ENCODE measurements at regions not wholly inside any gene's neighbourhood (a gene's known extent, or its start where the extent isn't known, plus 50 kb on each side); places are given as distances from the start of the nearest gene placed in this dataset.

DNA sequence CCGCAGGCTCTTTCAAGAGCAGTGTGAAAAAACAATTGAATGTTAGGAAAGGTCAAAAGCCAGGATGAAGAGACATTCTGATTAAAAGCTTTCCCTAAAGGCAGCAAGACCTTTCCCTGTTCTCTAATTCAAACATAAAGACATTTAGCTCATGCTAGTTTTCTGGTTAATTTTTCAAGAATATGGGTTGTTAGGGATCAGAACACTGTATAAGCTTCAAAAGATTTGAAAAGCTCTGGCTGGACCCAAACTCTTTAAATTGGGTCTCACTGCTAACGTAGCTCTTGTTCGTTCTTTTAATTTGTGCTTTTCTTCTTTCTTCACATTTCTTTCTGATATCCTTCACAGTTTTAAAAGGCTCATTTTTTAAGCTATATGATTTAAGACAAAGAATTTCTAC, 877.0 kb downstream of the EFNB2 start:
- DNase-seq = no peak

DNA sequence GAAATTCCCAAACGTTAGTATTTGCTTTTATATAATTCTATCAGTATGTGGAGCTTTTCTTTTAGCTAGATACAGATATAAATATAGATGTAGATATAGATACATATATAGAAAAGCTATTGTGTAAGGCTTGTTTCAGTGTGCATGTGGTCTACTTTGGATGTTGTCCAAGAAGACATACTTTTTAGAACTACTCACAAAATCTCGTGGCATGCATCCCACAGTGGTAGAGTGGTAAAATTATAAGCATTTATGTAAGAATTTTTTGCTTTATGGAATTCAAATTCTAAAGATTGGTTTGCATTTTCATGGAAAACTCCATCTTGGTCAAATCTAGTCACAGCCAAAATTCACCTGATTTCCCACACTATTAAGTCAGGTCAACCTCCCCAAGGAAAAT, 880.4 kb downstream of the EFNB2 start:
- peak; percentile 70 for DNase-seq

DNA sequence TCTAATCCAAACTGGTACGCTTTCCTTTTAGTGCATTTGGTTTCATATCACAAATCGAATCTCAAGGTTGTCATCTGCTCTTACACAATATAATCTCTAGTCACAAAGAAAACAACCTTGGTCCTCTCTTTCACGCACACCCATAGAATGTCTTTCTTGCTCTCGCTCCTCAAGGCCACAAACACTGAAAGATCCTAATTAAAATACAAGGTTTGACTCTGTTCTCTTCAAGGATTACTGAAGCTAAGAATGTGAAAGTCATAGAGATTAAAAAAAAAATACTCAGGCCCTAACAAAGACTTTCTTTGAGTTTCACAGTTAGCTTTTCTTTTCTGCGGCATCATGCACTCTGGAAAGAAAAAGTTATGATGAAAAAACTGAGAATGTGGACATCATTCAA, 891.5 kb downstream of the EFNB2 start:
- DNase-seq = no peak

DNA sequence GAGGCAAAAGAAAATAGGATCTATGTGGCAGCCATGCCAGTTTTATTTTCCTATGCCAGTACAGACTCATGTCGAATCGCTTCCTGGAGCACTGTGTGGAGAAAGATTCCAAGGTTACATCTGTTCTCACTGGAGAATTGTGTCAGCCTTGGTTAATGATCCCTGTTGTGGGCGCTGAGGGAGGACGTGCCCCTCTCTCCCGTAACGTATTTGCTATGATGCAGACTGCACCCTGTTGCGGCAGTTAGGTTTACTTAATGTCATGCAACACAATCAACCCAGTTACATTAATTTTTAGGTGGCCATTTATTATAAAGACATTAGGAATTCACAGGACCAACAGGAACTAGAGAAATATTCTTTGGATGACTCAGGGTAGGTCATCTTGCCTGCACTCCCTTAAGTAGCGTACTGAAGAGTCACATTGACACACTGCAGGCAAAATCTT, 892.9 kb downstream of the EFNB2 start:
- peak; percentile 30 for DNase-seq

DNA sequence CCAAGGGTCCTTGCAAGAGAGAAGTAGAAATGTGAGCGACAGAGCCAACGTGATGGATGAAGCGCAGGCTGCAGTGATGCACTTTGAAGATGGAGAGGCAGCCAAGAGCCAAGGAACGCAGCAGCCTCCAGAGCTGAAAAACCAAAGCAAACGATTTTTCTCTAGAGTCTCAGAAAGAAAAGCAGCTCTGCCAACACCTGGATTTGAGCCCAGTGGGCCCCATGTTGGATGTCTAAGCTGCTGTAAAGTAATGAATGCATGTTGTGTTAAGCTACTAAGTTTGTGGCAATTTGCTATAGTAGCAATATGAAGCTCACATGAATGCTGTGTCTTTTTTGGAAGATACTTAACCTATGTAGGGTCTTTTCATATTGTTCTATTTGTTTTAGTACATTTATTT, 894.3 kb downstream of the EFNB2 start:
- DNase-seq = no peak

DNA sequence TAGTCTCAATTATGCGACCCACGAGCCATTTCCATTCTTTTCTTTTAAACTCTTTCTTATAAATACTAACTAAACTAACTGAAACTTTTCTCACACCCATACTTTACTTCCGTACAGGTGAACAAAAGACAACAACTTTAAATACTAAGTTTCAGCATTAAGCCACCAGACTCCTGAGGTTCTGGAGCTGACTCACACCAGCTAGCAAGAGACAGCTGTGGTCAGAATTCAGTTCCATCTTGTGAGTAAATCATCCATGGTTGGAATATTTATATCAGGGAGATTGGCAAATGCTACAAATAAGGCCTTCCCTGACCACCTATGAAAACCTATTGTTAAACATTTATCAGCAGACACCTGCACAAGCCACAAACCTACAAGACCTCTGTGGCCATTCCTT, 897.0 kb downstream of the EFNB2 start:
- DNase-seq = no peak

DNA sequence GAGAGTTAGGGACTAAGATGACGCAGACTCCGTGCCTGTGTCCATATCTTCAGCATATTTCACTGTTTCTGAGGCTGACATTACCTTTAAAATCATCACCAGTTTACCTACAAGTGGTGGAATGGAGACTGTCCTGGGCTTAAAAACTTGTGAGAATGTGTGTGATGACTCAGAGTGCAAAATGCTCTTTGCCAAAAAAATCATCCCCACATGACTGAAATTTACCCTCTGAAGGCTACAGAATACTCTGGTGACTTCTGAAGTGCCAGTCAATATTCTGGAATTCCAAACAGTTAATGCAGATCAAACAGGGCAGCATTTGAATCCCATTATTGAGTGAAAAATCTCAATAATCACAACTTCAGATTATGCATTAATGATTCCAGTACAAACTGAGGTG, 901.4 kb downstream of the EFNB2 start:
- peak; percentile 20 for DNase-seq

DNA sequence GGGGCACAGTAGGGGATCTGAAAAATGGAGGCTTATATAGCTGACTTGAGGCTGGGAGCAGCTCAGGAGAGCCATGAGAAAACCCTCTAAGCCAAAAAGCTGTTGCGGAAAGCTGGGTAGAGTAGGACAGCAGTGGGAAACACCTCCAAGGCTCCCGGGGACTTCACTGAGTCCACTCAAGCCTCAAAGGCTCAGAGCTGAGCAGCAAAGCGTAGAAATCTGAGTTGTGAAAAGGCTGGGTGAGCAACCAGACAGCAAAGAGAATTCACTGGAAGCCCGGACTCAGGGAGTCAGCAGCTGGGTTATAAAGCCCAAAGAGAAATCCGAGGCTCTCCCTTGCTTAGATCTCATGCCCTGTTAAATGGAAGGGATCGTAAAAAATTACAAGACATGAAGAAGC, 905.0 kb downstream of the EFNB2 start:
- no peak for DNase-seq

DNA sequence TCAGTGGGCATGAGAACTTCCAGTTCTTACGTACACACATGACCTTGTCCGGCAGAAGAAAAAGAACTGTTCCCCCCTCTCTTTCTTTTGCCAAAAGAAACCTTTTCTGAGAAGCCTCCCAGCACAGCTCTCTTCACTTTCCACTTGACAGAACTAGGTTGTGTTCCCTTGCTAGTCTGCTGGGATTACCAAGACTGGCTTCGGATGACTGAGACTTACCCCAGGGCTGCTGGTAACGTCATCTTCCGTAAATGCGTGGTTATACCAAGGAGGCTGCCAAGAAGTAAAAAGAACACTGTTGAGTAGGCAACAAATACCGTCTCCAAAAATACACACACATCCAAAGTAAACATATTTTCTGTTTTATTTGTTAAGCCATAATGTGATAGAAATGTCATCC, 908.2 kb downstream of the EFNB2 start:
- DNase-seq = no peak

DNA sequence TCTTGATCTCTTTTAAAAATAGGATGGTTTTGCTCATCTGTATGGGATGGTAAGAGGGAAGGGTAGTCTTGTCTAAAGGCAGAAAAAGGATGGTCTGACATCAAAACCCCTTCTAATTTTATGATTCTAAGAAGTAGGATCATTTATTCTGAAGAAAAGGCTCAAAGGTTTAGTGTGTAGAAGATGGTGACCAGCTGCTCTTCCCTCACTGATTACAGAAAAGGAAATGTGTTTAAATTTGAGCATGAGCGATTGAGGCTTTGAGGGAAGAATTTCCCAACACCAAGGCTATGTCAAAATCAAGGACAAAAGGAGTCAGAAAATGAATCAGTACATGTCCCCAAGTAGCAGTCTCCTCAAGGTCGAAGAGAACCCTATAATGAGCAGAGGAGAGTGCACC, 909.8 kb downstream of the EFNB2 start:
- no peak for DNase-seq

DNA sequence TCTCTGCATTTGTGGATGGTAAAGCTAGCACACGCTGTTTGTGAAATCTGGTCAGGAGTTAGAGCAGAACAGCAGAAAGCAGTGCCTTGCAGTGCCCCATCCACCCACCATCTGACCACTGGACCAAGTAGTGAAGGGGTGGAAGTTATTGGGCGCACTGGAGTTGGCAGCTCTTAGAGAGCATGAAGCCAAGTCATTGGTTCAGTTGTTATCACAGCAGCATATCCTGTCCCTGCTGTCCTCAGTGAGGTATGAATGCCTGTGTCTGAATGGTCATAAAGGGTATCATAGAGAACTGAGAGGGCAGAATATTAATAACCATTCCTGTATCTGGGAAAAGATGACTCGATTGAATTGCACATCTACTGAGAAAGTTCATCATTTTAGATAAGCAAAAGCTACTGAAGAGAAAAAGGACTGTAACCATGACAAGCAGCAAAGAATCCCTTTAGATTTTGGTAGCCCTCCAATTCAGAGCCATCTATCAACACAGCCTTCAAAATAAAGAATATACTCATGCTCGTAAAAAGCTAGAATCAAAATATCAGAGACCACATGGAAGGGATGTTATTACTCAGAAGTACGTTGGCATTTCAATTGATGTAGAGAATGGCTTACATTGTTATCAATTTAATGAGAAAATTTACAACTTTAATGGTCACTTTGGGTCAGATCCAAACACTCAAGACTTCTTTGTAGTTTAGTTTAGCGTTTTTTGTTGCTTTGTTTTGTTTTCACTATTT, 919.0 kb downstream of the EFNB2 start:
- DNase-seq = peak; percentile 23

DNA sequence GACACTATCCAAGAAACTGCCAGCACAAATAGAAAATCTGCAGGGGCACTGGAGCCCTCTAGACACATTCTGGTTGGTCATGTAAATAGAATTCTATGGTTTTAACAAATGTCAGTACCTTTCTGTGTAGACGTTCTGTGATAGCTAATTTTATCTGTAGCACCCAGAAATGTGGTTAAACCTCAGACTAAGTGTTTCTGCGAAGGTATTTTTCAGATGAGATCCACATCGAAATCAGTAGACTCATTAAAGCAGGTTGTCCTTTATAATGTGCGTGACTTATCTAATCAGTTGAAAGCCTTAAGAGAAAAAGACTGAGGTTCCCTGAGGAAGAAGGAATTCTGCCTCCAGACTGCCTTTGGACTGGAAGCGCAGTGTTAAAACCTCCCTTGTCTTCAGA, 922.9 kb downstream of the EFNB2 start:
- DNase-seq = no peak

DNA sequence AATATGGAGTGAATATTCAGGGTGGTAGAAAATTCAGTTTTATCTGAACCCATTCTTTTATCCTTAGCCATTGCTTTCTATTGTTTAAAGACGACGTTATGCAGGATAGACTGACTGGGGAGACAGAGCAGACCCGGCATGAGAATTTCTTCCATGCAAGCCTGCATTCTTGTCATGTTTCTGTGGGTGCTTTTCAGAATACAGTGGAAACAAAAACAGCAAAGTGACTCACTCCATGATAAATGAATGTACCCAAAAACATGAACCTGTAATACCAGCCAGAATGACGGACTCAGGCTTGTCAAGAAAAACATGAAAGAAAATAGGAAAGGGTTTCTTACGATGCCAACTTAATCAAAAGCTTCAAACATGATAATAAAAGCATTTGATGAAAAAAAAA, 924.0 kb downstream of the EFNB2 start:
- DNase-seq = peak; percentile 69

DNA sequence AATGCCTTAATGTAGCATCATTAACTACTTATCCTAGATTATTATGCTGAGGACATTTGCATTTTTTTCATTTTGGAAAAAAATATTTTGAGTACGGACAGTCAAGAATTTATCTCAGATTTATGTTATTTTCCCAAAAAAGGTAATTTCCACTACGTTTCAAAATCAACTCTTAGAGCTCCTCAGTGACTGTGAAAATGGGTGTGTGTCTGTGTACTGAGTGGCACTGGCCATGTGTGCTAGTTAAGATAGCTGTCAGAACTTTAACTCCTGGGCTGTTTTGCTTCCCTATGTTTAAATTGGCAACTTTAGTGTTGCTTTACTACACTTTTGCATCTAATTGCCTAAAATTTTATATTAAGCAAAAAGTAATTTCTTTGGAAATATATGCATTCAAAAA, 927.4 kb downstream of the EFNB2 start:
- DNase-seq = no peak

DNA sequence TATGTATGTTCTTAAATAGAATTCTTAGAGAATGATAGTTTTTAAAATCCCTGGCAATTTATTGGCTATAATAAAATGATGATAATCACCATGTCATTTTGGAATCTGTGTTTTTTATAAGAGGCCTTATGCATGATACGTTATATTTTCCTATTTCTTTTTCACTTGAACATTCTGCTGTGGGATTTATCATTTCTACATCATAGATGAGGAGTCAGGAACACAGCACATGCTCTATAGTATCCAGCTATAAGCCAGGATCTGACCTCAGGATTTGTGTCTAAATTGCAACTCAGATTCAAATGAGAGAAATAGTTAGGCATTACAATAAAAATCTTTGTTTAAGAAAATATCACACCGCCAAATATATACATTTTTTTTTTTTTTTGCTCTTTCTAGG, 928.0 kb downstream of the EFNB2 start:
- DNase-seq = no peak

DNA sequence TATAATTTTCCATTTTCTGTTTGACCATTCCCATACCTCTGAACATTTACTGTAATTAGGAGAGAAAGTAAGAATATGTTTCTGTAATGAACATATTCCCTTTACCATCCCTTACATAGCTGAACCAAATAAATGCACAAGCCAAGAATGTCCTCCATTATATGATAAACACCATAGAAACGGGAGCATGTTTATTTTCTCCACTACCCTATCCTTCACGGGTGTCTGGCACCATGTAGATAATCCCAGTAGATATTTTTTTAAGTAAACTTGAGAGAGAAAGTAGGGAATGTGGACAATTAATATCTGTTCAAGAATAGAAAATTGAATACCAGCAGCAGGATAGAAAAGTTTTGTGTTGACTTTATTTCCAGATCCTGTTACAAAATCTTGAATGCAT, 928.4 kb downstream of the EFNB2 start:
- no peak for DNase-seq

DNA sequence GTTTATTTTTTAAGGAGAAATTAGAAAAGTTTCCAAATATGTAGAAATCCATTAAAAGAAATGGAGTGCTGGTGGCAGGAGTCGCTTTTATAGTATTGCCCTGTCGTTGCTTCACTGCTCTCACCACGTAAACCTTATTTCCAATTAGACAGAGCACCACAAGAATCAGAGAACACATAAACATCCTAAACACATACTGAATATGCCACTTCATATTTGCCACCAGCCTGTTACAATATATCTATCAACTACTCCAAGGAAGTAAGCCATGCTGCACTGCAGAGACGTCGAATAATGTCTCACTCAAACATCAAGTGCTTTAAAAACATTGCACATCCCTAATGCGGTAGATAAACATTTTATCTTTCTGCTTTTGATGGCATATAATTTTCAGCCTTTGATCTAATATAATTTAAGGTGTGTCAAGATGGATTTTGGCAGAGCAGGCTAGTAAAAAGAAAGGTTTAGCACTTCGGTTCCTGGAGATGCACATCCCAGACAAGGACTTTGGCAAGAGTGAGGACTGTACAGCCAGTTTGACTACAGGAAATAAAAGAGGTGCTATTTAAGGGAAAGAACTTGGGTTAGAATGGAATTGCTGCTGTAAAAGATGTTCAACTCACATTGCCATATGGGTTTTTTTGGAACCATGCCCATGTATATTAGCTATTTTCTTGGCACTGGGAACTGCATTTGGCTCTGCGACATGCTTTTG, 932.3 kb downstream of the EFNB2 start:
- no peak for DNase-seq

DNA sequence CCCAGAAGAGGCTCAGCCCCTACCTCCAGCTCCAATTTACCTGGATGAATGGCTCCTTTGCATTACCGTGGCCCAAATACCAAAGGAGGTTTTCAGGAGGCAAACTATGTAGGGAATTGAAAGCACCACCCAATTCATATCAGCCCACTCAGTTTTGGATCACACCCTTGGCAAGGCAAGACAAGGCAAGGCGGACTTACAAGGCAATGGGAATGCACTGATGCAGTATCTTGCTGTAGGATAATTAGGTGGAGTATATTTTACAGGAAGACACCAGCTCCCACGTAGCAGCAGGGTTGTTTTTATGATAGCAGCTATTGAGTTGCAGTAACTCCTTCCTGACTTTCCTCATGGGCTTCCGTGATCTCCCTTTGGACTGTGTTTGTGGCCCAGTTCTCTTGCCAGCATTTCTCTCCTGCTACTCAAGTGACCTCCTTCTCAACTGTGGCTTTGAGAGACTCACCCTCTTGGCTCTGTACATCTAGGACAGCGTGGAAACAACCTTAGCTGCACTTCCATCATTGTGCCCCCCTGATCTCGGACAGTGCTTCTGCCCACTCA, 935.9 kb downstream of the EFNB2 start:
- DNase-seq = no peak

DNA sequence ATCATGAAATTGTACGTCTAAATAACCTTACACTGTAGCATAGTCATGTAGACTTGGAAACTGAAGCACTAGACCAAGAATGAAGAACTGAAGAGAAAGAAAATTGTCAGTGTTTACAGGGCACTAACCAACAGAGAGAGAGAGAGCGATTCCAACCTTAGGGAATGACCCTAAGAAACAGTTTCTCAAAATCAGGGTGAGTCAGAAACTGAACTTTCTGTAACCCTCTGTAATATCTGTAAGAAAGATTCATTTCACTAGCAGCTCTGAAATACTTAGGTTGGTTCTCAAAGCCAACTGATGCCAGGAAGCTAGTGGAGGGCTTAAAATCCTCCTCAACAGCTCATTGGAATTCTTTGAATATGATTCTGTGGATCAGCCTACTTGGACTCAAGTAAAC, 936.9 kb downstream of the EFNB2 start:
- DNase-seq = peak; percentile 40

DNA sequence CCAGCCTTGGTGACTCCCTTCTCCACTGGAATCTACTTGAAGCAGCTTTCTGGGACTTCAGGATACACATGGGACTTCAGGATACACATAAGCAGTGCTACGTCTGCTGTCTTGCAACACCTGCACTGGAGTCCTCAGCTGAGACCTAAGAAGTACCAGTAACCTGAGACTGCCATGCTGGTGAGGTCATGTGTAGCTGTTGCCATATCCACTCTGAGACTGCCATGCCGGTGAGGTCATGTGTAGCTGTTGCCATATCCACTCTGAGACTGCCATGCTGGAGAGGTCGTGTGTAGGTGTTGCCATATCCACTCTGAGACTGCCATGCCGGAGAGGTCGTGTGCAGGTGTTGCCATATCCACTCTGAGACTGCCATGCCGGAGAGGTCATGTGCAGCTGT, 937.9 kb downstream of the EFNB2 start:
- no peak for DNase-seq

DNA sequence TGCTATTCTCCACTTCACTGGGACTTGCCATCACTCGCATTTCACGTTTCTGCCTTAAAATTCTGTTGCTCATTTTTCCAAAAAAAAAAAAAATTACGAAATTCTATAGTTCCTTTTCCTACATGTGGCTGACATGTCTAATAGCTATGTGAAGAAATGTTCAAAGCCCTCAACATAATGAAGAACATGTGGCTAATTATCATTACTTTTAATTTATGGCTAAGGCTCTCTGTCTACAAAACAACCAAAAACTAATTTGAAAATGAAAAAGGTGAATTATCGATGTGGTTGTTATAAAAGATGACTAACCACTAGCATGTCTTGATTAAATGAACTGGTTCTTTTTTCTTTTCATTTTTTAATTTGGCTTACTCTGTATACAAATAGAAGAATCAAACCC, 940.0 kb downstream of the EFNB2 start:
- DNase-seq = no peak

DNA sequence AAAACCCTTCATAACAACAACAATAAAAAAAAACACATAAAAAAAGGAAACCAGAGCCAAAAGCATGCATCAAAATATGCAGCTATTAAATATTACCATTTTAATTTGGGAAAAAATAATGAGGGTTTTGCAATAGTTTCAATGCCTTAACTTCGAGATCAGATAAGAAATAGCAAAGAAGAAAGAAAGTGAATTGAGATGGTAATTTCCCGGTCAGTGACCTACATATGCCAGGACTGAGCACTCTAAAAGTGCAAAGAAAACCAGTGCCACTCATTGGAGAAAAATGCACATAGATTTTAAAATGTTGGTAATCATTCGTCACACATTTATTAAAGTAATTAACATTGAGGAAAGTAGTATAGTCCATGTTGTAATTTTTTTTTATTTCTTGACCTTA, 944.2 kb downstream of the EFNB2 start:
- DNase-seq = no peak

DNA sequence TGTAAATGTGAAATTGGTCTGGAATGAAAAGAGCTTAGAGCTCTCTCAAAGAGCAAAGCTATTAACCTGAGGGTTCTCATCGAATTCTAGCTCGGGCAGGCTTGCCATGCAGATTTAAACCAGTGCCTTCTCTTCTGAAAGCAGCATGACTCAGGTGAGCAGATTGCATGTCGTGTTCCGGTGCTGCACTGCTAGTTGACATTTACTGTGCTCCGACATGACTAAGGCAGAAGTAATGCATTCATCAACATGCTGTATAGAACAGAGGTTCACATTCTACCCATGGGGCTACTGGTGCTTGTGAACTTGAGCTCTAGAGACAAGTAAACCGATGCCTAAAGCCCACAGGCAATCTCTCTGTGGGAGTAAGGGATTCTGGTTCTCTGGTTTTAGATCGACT, 947.7 kb downstream of the EFNB2 start:
- DNase-seq = peak; percentile 44

All from EL (cell line).